WI38 (cell line): ENCODE measurements at regions not wholly inside any gene's neighbourhood (a gene's known extent, or its start where the extent isn't known, plus 50 kb on each side); places are given as distances from the start of the nearest gene placed in this dataset.
"Not testable (repeated sequence)": the region's sequence is repeated elsewhere in the genome, so short reads cannot be mapped to it uniquely, and the experiment has no call there.

Experiments
- H3K4me3 ChIP-seq: 2 replicates; pipeline ENCODE4 v1.5.1; 2011; ENCODE audit warnings: low read depth, mild to moderate bottlenecking, control low read depth, low read length
- TF ChIP-seq, protein P1 (sequence below): IDR thresholded peaks from 2 replicates; pipeline ENCODE4 v1.5.1; 2012; ENCODE audit warnings: low read depth, mild to moderate bottlenecking, control low read depth, low read length

DNA sequence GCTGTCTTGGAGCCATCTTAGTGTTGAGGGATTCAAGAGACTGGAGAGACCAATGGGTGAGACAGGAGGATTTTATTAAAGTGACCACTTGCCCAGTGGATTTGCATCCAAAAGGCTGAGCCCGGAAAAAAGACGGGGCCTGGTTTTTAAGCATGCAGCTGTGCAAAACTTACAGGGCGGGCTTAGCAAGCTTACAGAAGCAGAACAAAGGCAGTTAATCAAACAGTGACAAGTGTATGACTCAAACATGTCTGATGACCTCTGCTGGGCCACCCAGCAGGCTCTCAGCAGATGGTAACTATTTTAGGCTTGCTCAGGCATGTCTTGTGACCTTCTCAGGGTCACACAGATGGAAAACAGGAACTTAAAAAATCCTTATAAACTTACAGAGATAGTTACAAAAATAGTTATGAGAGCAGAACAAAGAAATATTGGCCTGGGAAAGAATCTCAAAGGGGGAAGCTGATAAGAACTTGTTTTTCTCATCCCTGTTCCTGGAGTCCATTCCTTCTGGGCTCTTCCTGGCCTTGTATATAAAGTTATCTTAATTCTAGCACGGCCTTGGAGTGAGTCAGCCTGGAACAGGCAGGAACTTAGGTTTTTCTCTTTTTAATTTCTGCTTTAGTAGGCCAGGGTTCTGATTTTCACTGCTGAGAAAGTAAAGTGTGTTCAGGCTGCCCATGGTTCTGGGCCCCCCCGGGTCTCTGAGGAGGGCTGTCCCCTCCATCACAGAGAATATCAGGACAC, 141.3 kb downstream of the CCDC74A start:
- not testable (repeated sequence) for H3K4me3 ChIP-seq

DNA sequence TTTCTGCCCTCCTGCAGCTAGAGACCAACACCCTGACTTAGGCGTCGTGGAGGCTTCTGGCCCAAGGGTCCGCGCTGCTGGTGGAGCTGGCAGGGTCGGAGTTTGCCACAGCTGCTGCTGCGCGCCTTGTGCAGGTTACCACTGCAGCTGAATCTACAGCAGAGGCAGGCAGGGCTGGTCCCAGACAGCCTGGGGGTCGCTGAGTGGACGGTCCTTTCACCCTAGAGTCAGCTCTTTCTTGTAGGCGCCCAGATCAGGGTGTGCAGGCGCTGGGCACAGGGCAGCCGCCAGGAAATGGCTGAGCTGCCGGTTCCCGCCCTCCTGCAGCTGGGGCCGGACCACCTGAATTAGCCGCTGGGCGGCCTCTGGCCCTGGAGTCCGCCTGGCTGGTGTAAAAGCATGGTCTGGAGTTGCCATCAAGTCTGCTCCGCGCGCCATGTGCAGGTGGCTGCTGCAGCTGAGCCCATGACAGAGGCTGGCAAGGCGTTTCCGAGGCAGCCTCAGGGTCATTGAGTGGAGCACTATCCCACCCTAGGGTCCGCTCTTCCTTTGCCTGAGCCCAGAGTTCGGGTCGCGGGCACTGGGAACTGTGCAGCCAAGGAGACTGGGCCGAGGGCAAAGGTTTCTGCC, 144.3 kb downstream of the CCDC74A start:
- not testable (repeated sequence) for H3K4me3 ChIP-seq

DNA sequence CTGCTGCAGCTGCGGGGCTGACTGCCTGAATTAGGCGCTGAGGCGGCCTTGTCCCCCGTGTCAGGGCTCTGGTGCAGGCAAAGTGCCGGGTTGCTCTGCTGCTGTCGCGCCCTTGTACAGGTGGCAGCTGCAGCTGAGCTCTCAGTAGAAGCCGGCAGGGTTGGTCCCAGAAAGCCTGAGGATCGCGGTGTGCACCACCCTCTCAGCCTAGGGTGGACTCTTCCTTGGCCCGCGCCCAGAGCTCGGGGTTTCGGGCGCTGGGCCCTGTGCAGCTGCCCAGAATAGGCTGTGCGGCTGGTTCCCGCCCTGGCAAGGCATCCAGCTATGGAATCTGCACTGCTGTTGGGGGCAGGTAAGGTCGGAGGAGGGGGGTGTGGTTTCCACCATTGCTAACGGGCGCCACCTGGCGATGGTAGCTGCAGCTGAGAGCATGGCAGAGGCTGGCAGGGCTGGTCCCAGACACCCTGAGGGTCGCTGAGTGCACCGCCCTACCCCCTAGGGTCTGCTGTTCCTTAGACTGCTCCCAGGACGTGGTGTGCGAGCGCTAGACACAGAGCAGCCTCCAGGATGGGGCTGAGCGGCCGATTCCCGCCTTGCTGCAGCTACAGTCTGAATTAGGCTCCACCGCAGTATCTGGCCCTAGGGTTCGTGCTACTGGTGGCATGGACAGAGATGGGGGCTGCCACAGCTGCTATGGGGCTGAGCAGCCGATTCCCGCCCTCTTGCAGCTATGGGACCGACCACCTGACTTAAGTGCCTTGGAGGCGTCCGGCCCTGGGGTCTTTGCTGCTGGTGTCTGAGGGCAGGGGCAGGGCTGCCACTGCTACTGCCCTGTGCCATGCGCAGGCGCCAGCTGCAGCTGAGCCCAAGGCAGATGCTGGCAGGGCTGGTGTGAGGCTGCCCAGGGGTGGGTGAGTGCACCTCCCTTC, 145.0 kb downstream of the CCDC74A start:
- peak overlapping the region; percentile 24; the same call in 1 of the 2 replicates for H3K4me3 ChIP-seq
- TF ChIP-seq, protein P1, sequence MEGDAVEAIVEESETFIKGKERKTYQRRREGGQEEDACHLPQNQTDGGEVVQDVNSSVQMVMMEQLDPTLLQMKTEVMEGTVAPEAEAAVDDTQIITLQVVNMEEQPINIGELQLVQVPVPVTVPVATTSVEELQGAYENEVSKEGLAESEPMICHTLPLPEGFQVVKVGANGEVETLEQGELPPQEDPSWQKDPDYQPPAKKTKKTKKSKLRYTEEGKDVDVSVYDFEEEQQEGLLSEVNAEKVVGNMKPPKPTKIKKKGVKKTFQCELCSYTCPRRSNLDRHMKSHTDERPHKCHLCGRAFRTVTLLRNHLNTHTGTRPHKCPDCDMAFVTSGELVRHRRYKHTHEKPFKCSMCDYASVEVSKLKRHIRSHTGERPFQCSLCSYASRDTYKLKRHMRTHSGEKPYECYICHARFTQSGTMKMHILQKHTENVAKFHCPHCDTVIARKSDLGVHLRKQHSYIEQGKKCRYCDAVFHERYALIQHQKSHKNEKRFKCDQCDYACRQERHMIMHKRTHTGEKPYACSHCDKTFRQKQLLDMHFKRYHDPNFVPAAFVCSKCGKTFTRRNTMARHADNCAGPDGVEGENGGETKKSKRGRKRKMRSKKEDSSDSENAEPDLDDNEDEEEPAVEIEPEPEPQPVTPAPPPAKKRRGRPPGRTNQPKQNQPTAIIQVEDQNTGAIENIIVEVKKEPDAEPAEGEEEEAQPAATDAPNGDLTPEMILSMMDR: peak; percentile 50

DNA sequence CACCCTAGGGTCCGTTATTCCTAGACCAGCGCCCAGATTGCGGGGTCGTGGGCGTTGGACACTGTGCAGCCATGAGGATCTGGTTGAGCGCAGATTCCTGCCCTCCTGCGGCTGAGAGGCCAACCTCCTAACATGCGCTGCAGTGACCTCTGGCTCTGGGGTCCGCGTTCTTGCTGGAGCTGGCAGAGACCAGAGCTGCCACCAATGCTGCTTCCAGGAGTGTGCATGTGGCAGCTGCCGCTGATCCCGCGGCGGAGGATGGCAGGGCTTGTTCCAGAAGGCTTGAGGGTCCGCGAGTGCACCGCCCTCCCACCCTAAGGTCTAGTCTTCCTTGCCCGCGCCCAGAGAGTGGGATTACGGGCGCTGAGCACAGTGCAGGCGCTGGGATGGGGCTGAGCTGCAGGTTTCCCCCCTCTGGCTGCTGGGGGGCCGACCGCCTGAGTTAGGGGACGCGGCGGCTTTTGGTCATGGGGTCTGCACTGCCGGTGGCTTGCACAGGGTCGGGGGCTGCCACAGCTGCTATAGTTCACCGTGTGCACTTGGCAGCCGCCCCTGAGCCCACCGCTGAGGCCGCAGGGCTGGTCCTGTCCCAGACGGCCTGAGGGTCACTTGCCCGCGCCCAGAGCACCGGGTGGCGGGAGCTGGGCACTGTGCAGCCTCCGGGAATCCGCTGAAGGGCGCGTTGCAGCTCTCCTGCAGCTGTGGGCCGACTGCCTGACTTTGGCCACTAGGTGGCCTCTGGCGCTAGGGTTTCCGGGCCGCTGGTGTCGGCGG, 145.9 kb downstream of the CCDC74A start:
- H3K4me3 ChIP-seq: peak overlapping the region; percentile 47
- TF ChIP-seq, protein P1: peak; percentile 74

DNA sequence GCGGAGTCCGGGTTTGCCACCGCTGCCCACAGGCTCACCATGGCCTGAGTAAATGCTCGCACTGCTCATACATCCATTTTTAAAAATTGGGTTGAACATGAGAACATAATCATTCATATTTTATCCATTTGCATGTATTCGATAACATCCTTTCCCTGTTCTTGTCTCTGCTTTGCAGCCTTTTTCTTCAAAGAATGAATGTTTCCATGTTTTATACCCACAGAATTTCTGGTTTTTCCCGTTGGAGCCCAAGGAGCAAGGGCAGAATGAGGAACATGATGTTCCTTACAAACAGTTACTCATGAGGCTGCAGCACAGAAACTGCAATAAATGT, 146.5 kb downstream of the CCDC74A start:
- no peak overlapping the region for H3K4me3 ChIP-seq
- TF ChIP-seq, protein P1: no peak

DNA sequence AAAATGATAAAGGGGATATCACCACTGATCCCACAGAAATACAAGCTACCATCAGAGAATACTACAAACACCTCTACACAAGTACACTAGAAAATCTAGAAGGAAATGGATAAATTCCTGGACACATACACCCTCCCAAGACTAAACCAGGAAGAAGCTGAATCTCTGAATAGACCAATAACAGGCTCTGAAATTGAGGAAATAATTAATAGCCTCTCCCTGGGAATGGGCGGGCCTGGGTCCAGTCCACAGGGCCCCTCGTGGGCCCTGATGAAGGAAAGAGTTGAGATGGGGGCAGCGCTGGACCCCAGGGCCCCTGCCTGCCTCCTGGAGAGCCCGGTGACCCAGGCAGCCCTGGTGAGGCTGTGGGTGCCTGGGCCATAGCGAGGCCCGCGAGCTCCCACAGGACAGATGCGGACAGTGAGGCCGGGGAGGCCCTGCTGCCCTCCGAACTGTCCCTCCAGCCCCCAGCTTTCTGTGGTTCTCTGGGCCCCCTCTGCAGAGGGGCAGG, 154.0 kb downstream of the CCDC74A start:
- peak overlapping the region; percentile 83 for H3K4me3 ChIP-seq

DNA sequence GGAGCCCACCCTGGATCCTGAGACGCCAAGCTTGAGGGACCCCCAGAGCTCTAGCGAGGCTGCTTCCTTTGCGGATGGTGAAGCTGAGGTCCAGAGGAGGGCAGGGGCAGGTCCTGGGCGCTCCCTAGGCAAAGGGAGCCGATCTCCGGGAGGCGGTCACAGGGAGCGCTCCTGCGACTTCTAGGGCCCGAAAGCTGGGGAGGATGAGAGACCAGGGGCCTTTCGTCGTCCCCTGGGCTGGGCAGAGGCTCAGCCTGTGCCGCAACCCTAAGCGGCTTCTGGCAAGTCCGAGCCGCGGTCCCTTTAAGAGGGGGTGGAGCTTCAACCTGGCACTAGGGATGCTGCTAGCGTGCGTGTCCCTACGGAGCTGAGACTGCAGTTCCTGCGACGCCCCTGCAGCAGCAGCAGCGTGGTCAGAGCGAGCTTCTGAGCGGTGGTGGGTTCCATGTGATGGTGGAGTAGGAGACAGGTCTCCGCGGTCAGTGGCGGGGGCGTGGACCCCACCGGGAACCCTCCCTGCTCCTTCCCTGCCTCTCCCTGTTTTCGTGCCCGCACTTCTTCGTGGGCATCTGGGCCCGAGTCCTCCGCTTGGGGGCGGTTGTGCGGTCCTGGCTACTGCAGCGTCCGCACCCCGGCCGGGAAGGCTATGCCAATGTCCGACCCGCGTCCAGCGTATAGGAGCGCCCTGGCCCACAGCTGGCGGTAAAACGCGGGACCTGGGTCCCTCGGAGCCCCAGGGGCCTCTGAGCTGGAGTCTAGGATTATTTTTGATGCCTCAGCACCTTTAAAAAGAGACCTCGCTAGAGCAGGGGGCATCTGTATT, 154.6 kb downstream of the CCDC74A start:
- H3K4me3 ChIP-seq: peak overlapping the region; percentile 83
- TF ChIP-seq, protein P1: peak; percentile 34

DNA sequence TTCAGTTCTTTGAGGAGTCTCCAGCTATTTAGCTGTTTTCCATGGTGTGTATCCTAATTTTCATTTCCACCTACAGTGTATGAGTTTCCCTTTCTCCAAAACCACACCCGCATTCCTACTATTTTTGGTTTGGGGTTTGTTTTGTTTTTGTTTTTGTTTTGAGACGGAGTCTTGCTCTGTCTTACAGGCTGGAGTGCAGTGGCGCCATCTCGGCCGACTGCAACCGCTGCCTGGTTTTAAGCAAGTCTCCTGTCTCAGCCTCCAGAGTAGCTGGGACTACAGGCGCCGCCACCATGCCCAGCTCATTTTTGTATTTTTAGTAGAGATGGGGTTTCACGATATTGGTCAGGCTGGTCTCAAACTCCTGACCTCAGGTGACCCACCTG, 155.2 kb downstream of the CCDC74A start:
- H3K4me3 ChIP-seq: peak overlapping the region; percentile 83

DNA sequence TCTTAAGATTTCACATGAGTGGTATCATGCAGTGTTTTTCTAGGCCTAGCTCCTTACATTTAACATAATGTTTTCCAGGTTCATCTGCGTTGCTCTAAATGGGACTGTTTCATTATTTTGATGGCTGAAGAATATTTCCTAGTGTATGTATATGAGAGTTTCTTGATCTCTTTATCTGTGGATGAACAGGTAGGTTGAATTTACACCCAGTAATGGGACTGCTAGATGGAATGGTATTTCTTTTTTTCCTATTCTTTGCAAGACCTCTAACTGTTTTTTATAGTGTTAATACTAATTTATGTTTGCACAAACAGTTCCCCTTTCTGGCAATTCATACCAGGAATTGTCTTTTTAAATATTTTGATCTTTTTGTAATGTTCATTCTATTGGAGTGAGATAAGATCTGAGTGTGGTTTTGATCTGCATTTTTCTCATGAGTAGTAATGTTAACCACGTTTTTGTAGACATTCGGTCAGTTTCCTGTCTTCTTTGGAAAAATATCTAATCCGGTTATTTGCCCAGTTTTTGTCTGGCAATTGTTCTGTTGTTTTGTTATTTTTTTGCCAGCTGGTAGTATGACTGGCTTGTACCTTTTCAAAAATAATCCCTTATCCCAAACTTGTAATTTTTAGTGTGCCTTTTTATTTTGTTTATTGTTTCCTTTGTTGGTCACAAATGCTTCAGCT, 157.1 kb downstream of the CCDC74A start:
- H3K4me3 ChIP-seq: peak overlapping the region; percentile 83

DNA sequence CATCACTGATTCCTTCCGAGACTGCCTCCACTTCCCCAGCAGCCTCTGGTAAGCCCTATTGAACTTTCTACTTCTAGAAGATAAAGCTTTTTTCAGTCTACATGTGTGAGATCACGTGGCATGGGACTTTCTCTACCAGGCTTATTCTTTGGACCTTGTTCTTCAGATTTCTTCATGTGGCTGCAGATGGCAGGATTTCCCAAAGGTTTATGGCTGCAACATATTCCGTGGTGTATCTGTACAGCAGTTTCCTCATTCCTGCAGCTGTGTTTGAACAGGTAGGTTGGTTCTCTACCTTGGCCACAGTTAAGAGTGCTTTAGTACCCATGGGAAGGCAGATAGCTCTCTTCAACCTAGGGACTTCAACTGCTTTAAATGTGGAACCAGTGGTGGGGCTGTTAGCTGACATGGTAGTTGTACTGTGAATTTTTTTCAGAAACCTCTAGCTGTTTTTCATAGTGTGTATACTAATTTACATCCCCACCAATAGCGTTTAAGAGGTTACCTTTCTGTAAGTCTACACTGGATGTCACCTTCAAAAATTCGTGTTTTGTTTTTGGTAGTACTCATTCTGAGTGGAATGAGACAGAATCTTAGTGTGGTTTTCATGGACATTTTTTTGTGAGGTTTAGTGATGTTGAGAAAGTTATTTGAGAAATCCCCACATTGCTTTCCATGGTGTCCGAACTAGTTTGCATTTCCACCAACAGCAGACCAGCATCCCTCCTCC, 158.6 kb downstream of the CCDC74A start:
- H3K4me3 ChIP-seq: not testable (repeated sequence)

DNA sequence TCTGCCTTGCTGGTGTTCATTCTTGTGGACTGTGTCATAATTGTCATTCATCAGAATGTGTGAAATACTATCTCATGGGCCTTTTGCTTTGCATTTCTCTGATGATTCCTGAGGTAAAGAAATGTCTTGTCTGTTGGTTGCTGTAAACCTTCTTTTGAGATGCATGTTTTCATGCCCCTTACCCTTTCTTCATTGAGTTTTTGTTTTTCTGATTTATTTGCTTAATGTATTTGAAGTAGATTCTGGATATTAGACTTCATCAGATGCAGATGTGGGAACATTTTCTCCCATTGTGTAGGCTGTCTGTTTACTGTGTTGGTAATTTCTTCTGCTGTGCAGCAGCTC, 159.2 kb downstream of the CCDC74A start:
- H3K4me3 ChIP-seq: not testable (repeated sequence)

DNA sequence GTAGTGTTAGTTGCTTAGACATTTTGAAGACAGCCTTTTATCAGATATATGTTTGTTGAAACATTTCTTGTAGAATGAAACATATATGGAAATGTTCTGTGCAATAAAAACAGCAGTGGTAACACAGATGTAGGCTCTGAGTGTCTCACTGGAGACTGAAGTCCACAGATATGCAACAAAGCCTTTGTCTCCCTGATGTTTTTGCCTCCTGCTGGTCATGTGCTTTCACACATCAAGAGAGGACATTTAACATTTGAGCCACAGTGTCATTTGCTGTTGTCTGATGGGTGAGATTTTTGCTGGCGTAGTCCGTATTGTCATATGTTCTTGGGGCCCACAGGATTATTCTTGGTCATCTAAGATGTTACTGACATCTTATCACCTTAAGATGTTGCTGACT, 161.4 kb downstream of the CCDC74A start:
- H3K4me3 ChIP-seq: not testable (repeated sequence)
